GM18909 (cell line): ENCODE measurements at regions not wholly inside any gene's neighbourhood (a gene's known extent, or its start where the extent isn't known, plus 50 kb on each side); places are given as distances from the start of the nearest gene placed in this dataset.

Source experiments
- ATAC-seq: cut with Tn5 transposase; IDR thresholded peaks from one replicate; pipeline ENCODE4 v1.9.1; 2021; ENCODE audit warnings: mild to moderate bottlenecking; ENCODE audit not compliant: unreplicated experiment, poor library complexity

DNA sequence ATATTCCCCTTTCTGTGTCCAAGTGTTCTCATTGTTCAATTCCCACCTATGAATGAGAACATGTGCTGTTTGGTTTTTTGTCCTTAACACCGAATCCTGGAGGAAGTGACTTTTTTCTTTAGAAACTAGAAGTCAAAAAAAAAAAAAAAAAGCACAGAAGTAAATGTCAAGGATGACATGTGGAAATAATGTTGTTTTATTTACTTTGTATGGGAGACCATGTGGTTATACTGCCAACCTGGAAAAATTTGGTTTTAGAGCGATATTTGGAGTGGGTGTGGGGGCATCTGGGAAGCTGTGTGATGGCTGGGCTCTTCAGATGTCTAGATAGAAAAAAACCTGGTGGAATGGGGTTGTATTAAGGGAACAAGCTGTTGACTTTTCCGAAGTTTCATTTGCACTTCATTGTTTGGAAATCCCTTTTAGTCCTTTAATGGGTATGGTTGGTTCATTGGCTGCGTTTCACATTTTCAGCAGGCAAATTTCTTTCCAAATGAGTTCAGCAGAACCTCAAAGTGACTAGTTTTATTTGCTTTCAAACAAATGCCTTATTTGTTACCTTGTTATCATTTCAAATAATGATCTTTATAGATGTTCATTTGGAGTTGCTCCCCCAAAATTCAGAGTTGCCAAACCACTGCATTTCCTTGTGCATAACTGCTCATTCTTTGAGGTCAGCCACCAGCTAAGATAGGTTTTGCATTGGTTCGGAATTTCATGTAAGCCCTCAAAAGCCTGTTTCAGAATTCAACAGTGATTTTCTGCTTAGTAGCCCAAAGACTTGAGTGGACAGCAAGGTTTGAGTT is 508.2 kb downstream of the METTL15 start:
- ATAC-seq, result no peak

DNA sequence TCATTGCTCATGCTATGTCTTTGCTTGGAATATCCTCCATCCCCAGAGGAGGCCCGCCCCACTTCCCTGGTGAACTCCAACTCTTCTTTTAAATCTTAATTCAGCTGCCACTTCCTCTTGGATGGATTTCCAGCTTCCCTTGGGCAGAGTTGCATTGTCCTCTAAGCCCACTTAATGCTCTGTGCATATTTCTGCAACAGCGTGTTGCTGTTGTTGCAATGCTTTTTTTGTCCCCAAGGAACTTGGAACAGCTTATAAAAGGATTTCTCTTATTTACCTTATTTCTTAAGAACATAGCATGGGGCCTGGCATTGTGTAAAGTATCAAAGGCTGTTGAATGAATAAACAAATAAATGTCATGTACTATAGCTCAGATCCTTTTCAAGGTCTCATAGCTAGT is 507.4 kb downstream of the METTL15 start:
- ATAC-seq, result no peak

DNA sequence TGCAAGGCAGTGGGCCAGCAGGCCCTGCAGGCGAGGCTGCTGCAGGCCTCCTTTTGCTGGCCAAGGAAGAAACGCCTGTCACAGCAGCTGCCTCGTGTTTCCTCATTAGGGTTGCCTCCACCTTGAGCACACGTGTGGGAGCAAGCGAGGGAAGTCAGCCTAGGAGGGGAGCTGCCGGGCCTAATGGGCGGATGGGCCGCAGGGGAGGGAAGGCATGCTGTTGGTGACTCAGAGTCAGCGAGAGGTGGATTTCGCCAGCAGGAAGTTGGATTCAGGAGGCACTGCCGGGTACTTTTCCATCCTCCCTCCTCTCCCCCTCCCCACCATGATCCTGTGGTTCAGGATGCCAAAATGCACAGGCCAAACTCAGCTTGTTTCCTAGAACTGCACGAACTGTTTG is 498.7 kb downstream of the METTL15 start:
- no peak for ATAC-seq

DNA sequence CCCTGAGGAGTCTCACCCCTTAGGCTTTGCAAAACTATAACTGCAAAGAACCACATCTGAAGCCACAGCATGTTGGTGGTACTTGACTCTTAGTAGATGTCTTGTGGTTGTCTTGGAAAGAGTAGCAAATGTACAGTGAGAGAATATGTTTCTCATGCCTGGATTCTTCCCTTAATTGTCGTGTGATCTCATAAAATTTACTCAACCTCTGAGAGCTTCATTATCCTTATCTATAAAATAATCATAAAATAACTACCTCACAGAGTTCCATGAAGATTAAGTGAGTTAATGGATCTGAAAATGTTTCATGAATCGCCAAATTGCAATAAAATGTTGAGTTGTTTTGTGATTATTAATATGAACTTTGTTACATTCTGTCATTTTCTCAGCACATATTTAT is 491.5 kb downstream of the METTL15 start:
- no peak for ATAC-seq

DNA sequence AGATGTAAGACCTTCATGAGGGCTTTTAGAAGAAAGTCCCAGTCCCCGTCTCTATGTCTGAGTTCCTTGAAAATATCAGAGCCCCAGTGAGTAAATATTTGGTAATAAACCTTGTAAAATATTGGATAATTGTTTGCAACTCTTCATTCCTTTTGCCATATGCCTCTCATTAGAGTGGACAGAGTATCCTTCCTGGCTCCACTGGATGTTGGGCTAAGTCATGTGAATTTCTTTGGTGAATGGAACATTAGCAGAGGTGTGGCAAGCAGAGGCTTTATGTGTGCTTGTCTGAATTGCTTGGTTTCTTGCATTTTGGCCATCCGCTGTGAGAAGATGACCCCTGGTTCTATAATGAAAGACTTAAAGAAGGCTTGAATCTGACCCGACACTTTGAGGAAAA is 490.3 kb downstream of the METTL15 start:
- ATAC-seq, result no peak

DNA sequence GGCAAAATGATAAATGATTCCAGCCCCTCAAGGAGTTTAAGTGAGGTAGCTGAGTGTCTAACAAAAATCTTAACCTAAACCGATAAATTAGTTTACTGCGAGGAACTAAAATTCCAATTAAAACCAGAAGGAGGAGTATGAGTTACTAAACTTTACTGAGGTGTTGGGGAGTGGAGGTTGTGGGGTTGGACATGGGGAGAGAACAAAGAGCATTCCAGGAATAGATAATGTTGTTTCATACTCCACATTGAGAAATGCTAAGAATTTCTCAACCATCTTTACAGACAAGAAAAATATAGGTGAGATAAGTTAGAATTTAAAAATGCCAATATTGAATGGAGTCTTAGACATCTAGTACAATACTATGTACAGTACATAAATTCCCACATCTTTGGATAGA is 488.6 kb downstream of the METTL15 start:
- no peak for ATAC-seq

DNA sequence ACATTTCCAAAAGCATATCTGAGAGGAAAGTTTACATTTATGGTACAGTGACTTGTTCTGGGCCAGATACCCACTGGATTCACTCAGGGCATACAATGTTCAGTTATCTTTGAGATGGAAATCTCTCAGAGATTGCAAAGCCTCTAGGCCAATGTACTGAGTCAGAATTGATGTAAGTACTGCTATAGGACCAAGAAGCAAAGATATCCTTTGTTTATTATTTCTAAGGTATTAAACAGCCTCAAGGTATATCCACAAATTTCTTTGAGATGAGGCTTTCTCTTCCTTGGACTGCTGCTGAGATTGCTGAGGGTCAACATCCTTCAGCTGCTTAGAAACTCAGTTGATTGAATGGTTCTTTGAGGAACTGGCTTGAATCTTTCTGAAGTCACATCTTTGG is 484.0 kb downstream of the METTL15 start:
- no peak for ATAC-seq

DNA sequence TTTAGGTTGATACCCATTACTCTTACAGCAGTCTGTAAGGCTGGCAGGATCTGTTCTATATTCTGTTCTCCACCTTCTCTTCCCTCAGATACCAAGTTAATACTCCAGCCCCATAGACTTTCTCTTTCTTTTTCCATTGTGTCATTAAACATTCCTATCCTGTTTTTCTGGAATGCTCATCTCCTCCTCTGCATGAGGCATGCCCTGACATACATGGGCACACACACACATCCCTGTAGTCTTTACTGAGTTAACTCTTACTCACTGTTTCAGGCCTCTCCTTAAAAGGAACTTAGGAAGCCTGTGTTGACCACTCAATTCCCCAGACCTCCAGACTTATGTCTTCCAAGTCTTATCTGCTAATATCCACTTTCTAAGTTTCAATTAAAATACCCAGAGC is 476.8 kb downstream of the METTL15 start:
- no peak for ATAC-seq

DNA sequence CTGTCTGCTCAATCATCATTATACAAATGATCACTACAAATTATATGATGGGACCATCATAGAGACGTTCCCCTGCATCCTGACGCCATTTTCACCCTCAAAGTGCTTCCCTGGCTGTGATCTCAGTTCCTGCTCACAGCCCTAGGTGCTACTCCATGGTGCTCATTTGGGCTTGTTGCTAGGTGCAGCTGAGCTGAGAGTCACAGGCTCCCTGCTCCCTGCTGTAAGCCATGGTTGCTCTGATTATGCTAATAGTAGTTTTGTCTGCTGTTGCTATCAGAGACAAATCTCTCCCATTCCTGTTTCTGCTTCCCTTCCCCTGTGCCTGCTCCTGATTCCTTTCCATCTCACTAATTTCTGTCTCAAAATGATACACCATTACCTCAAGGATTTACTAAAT is 474.3 kb downstream of the METTL15 start:
- ATAC-seq, result no peak

DNA sequence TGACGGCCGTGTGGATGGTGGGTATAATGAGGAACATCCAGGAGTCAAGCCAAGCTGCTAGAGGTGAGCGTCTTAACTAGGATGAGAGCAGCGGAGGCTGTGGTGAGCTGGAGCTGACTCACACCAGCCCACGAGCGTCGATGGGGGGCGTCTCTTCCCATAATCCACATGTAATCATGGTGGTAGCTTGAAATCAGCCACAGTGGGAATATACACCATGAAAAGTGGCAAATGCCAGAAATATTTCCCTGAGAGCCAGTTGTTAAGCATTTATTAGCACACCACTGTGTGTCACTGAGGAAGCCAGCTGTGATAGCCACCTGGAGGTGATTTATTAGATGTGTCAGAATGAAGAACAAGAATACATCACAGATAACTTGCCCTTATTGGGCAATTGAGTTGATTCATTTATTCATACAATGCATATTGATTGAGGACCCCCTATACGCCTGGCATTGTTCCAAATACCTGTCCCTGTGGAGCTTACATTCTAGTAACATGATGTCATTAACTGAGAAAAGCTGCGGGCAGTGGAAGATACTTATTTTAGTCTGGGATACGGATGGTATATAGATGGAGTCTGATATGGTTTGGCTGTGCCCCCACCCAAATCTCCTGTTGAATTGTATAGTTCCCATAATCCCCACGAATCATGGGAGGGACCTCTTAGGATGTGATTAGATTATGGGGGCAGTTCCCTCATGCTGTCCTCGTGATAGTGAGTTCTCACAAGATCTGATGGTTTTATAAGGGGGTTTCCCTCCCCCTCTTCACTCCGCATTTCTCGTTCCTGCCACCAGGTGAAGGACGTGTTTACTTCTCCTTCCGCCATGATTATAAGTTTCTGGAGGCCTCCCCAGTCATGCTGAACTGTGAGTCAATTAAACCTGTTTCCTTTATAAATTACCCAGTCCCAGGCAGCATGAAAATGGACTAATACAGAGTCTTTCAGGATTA is 473.4 kb downstream of the METTL15 start:
- no peak for ATAC-seq

DNA sequence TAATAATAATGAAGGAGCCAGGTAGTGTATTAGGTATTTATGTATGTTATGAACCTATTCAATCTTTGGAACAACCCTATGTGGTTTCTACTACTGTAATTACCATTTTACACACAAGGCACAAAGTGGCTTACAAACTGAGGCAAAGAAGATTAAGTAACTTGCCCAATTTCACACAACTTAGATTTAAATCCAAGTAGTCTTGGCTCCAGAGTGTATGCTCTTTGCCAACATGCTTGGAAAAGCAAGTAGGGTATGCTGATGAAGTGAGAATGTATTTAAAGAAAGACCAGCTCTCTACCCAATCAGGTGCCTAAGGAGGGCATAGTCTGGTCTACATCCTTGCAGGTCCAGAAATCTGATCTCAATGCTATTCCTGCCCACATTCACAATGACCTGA is 463.2 kb downstream of the METTL15 start:
- no peak for ATAC-seq

DNA sequence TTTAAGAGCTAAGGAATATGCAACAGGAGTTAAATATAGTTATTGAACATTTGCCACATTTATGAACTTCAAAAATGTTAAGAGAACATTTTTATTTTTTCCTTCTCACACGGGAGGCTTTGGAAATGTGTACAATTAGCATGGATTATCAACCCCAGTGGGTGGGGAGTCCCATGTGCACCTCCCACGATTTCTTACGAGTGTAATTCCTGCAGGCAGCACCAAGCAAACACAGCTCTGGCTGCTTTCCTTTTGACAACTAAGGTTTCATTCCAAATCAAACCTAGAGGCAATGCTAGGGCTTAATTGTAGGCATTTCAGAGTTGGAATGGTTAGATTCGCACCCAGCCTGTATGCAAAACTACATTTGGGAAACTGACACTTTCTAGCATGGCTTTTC is 460.9 kb downstream of the METTL15 start:
- ATAC-seq, result no peak

DNA sequence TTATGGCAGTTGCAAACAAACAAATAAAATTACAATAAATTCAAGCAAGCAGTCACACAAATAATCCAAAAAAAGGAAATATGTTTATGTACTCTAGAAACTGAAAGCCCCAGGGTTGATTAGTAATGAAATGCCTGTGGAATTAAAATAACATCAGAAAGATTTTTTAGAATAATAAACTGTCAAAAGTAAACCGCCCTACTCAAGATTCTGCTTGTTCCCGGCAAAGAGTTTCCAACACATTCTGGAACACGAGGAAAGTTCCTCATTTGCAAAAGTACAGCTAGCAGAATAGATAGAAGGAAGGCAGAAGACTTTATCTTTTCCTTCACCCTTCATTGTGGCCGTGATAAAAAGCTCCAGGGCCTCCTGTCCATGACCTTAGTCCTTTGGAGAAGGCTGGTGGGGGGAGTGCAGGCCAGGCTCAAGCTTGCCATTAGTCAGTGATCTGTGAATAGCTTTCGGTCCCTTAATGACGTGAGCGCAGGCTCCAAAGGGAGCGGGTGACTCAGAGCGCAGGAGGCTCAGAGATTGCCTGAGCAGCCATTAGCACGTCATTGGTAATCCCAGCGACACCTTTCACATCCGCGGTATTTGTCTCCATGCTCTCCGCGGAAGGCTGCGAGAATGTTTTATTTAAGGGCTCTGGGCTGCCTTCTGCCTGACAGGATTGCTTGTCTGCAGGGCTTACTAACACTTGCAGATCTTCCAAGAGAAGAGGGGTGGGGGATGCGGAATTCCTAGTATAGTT is 458.3 kb downstream of the METTL15 start:
- ATAC-seq, result no peak

DNA sequence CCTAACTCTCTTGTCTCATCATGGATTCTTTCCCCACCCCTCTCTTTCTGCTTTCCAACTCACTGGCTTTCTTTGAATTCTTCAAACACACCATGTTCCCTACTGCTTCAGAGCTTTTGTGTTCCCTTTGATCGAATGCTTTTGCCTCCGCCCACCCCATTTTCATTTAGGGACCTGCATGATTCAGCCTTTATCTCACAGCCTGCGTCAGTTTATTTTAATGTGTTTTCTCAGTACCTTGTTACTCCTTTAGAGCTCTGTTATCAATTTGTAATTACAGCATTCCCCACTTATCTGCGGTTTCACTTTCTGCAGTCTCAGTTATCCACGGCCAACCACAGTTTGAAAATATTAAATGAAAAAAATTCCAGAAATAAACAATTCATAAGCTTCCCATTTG is 451.3 kb downstream of the METTL15 start:
- no peak for ATAC-seq

DNA sequence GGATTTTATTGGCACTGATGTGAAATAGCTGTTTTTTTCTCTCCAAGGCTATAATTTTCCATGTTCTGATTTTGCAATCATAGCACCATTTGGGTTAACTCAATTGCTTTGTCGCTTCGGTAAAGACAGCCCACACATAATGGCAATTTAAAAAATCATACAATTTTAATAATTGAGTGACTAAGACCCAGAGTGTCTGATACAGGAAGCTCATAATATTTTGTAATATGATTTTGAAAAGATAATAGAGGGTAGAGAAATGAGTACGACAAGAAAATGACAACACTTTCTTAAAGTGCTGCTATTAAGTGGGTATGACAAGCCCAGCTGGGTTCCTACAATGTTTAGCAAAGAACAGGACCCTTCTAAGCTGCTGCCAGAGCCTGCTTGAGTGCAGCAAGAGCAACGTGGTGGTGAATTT is 439.1 kb downstream of the METTL15 start:
- no peak for ATAC-seq

DNA sequence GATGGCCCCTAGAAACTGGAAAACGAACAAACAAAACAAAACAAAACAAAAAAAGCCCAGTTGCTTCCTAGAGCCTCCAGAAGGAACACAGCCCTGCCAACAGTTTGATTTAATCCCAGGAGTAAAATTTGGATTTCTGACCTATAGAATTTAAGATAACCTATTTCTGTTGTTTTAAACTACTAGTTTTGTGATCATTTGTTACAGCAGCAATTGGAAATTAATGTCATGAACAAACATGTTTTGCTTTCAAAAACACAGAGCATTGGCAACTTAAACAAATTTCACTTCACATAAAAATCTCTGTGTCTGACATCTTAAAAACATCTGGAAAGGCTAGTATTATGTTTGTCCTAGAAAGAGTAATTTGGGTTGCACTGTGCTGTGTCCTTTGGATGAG is 437.3 kb downstream of the METTL15 start:
- no peak for ATAC-seq

DNA sequence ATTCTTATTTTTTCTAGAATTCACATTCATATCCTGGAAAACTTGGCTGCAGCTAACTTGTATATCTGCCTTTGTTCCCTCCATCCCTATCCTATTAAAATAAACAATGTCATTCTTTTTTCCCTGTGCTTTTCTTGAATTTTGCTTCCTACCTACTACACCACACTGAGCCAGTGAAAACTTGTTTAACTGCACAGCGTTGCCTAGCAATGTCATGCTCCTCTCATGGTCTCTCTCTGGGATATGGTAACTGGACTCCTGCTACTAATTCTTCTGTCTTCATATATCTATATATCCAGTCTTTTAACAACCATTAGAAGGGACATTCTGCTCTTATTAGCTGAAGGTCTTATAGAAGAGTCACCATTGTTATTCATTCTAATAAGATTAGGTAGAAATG is 434.4 kb downstream of the METTL15 start:
- ATAC-seq, result no peak

DNA sequence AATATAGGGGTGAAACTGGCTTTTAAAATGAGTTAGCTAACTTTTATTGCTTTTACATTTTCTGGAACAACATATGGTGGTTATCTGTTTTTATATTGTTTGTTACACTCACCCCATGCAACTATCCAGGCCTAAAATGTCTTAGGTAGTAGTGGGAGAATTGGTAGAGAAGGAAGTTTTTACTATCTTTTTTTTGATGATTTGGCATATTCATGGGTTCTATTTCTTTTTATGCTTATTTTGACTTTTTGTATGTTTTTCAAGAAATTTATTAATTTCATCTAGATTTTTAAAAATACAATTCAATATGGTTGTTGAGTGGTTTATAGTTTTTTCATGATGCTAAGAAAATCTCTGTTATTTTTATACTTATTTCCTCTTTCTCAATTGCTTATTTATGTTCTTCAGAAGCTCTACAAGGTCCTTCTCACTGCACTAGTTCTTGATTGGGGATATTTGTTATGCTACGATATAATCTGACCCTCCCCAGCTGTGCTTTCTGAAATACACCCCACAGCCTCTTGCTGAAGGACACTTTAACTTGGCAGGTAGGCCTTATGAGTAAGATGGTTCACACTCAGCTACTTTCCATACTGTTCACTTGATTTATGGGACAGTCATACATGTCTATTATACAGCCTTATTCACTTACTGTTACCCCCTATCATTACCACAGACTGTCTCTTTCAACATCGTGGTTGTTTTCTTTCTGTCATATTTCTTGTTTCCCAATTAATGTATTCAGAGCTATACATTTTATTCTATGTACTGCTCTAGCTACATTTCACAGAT is 431.2 kb downstream of the METTL15 start:
- ATAC-seq, result no peak

DNA sequence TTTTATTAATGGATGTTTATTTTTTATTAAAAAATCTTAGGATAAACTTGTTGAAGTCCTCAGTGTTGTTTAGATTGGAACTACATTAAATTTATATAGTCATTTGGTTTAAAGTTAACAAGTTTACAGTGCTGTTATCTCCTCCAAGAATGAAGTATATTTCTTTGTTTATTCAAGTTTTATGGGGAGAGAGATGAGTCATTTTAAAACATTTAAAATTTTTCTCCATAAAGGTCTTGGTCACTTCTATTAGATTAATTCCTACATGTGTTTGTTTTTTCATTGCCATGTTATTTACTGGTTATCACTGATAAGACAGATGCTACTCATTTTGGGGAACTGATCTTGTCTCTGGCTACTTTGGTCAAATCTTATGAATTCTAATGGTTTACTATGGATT is 429.6 kb downstream of the METTL15 start:
- ATAC-seq, result no peak
